GM23338 (cell line): ENCODE measurements at regions not wholly inside any gene's neighbourhood (a gene's known extent, or its start where the extent isn't known, plus 50 kb on each side); places are given as distances from the start of the nearest gene placed in this dataset.

Experiments
- ATAC-seq: fragments of 200-7000 bp; cut with Tn5 transposase; 3 replicates; pipeline ENCODE4 v1.9.1; 2020
- DNase-seq: peaks from one replicate; pipeline ENCODE4 v3.0.0-alpha.2; 2015; ENCODE audit warnings: low spot score
- H2AFZ ChIP-seq: fragments of 200-600 bp; sonication (generic); 2 replicates; pipeline ENCODE4 v1.8.0; 2016; ENCODE audit warnings: antibody characterized with exemption, mild to moderate bottlenecking, moderate library complexity
- H3F3A ChIP-seq: fragments of 200-600 bp; sonication (generic); replicated peaks from 2 replicates; pipeline ENCODE4 v1.8.0; 2017; ENCODE audit warnings: antibody characterized with exemption, mixed run types, low read depth
- H3K27ac ChIP-seq: fragments of 200-600 bp; sonication (generic); 2 replicates; pipeline ENCODE4 v1.6.1; 2016; ENCODE audit warnings: low read depth
- H3K27me3 ChIP-seq: fragments of 200-600 bp; sonication (generic); 2 replicates; pipeline ENCODE4 v1.8.0; 2016; ENCODE audit warnings: mild to moderate bottlenecking, mixed run types, moderate library complexity; ENCODE audit not compliant: insufficient read depth
- H3K36me3 ChIP-seq: fragments of 200-600 bp; sonication (generic); 2 replicates; pipeline ENCODE4 v1.8.0; 2016; ENCODE audit warnings: mild to moderate bottlenecking; ENCODE audit not compliant: insufficient read depth
- H3K4me1 ChIP-seq: fragments of 200-600 bp; sonication (generic); 2 replicates; pipeline ENCODE4 v1.8.0; 2016; ENCODE audit warnings: mild to moderate bottlenecking, moderate library complexity; ENCODE audit not compliant: insufficient read depth
- H3K4me2 ChIP-seq: fragments of 200-600 bp; sonication (generic); 2 replicates; pipeline ENCODE4 v1.7.1; 2017; ENCODE audit warnings: mixed run types
- H3K4me3 ChIP-seq: fragments of 200-600 bp; sonication (generic); 2 replicates; pipeline ENCODE4 v1.6.1; 2016; ENCODE audit warnings: mixed run types
- H3K79me2 ChIP-seq: fragments of 200-600 bp; sonication (generic); replicated peaks from 2 replicates; pipeline ENCODE4 v1.8.0; 2017; ENCODE audit warnings: mild to moderate bottlenecking; ENCODE audit not compliant: insufficient read depth
- H3K9me2 ChIP-seq: fragments of 200-600 bp; sonication (generic); 2 replicates; pipeline ENCODE4 v1.8.0; 2017; ENCODE audit not compliant: insufficient read depth
- H4K20me1 ChIP-seq: fragments of 200-600 bp; sonication (generic); replicated peaks from 2 replicates; pipeline ENCODE4 v1.8.0; 2017; ENCODE audit warnings: mild to moderate bottlenecking; ENCODE audit not compliant: insufficient read depth
- H3K27ac Mint-ChIP-seq: 2 replicates; pipeline ENCODE4 v1.8.0; 2020; ENCODE audit warnings: inconsistent platforms, mild to moderate bottlenecking, moderate library complexity, mixed read lengths
- H3K27me3 Mint-ChIP-seq: 3 replicates; pipeline ENCODE4 v1.8.0; 2022; ENCODE audit warnings: low read depth, mild to moderate bottlenecking, moderate library complexity, mixed read lengths, inconsistent platforms; ENCODE audit not compliant: insufficient read depth, poor library complexity
- H3K36me3 Mint-ChIP-seq: 3 replicates; pipeline ENCODE4 v1.8.0; 2021; ENCODE audit warnings: low read depth, mild to moderate bottlenecking, inconsistent platforms, moderate library complexity, mixed read lengths
- H3K4me1 Mint-ChIP-seq: 3 replicates; pipeline ENCODE4 v1.8.0; 2020; ENCODE audit warnings: mild to moderate bottlenecking, inconsistent platforms, mixed read lengths
- H3K4me3 Mint-ChIP-seq: 3 replicates; pipeline ENCODE4 v1.8.0; 2021; ENCODE audit warnings: moderate library complexity, mild to moderate bottlenecking, inconsistent platforms, mixed read lengths
- H3K9me3 Mint-ChIP-seq: 3 replicates; pipeline ENCODE4 v1.8.0; 2020; ENCODE audit warnings: moderate library complexity, mild to moderate bottlenecking, inconsistent platforms, mixed read lengths
- CREB1 ChIP-seq: fragments of 250-450 bp; sonication (Bioruptor Pico); IDR thresholded peaks from 2 replicates; pipeline ENCODE4 v1.5.0; 2020; ENCODE audit warnings: low read depth, mild to moderate bottlenecking, moderate library complexity
- EZH2 ChIP-seq: fragments of 200-600 bp; sonication (generic); IDR thresholded peaks from one replicate; pipeline ENCODE4 v1.8.0; 2017; ENCODE audit warnings: antibody characterized with exemption, mild to moderate bottlenecking, low read depth; ENCODE audit not compliant: unreplicated experiment
- EZH2phosphoT487 ChIP-seq: fragments of 200-600 bp; sonication (generic); IDR thresholded peaks from one replicate; pipeline ENCODE4 v1.8.1; 2018; ENCODE audit warnings: antibody characterized with exemption; ENCODE audit not compliant: unreplicated experiment
- JUNB ChIP-seq: IDR thresholded peaks from one replicate; pipeline ENCODE4 v1.6.1; 2016; ENCODE audit warnings: antibody characterized with exemption; ENCODE audit not compliant: unreplicated experiment
- NANOG ChIP-seq: IDR thresholded peaks from 2 replicates; pipeline ENCODE4 v1.6.1; 2016; ENCODE audit warnings: antibody characterized with exemption, borderline replicate concordance
- POLR2AphosphoS5 ChIP-seq: IDR thresholded peaks from 2 replicates; pipeline ENCODE4 v1.6.1; 2016; ENCODE audit warnings: antibody characterized with exemption, low read depth
- STAT1 ChIP-seq: IDR thresholded peaks from one replicate; pipeline ENCODE4 v1.6.1; 2016; ENCODE audit warnings: antibody characterized with exemption; ENCODE audit not compliant: unreplicated experiment
- ZNF114 ChIP-seq: fragments of 250-450 bp; sonication (Bioruptor Pico); IDR thresholded peaks from 2 replicates; pipeline ENCODE4 v1.5.0; 2020; ENCODE audit warnings: mild to moderate bottlenecking, moderate library complexity
- ZNF331 ChIP-seq: fragments of 250-450 bp; sonication (Bioruptor Pico); IDR thresholded peaks from 2 replicates; pipeline ENCODE4 v1.5.0; 2020; ENCODE audit warnings: low read depth, mild to moderate bottlenecking, moderate library complexity
- TF ChIP-seq, protein P1 (sequence below): IDR thresholded peaks from 2 replicates; pipeline ENCODE4 v1.6.1; 2016; ENCODE audit warnings: antibody characterized with exemption
- TF ChIP-seq, protein P2 (sequence below): IDR thresholded peaks from one replicate; pipeline ENCODE4 v1.6.1; 2018; ENCODE audit warnings: antibody characterized with exemption; ENCODE audit not compliant: unreplicated experiment
- TF ChIP-seq, protein P3 (sequence below): fragments of 250-450 bp; sonication (Bioruptor Pico); IDR thresholded peaks from 2 replicates; pipeline ENCODE4 v1.5.0; 2020; ENCODE audit warnings: mild to moderate bottlenecking, moderate library complexity
- TF ChIP-seq, protein P4 (sequence below), 2 experiments: fragments of 200-600 bp in 1 of 2; sonication (generic) in 1 of 2; conservative IDR thresholded peaks; 2 replicates each; pipeline versions ENCODE4 v1.5.1 to v1.6.1; 2016 to 2017; ENCODE audit warnings: antibody characterized with exemption in 2 of 2, low read depth in 2 of 2, mild to moderate bottlenecking in 2 of 2, moderate library complexity in 1 of 2

DNA sequence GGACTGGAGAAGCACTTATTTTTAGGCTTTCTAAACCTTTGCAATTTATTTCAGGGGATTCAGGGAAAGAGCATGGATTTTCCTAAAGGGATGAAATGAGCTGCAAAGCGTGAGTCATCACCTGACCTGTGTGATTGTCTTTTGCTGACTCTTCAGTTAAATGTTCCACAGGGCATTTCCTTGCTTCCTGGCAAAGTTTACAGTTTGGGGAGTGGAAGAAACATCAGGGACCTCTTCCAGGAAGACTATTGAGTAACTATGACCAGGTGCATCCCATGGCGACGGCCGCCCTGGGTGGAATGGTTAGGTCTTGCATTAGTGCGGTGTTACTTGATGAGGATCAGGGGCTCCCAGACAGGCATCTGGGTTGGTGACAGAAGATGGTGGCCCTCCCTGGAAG lies 79.5 kb upstream of the SIPA1L2 start:
- H3K4me1 Mint-ChIP-seq, result 0 out of 3 replicates have a peak, but pooled peaks cover 2% of the 10 kb centered on the region
- Histone ChIP-seq H3K36me3 (no peaks in the 10 kb centered on the region), H3K79me2 (no peaks in the 10 kb centered on the region), H3K27ac (no peak overlapping the region), H2AFZ (no peak overlapping the region), H3K4me3 (no peak overlapping the region), H3K27me3 (no peaks in the 10 kb centered on the region), H3K9me2 (0 out of 2 replicates have a peak, but pooled peaks cover 8% of the 10 kb centered on the region), H3F3A (no peaks in the 10 kb centered on the region), H3K4me1 (no peaks in the 10 kb centered on the region), H3K4me2 (no peak overlapping the region), H4K20me1 (no peaks in the 10 kb centered on the region)
- H3K36me3 Mint-ChIP-seq, result no peaks in the 10 kb centered on the region
- peaks cover under 1% of the 10 kb centered on the region for H3K27me3 Mint-ChIP-seq
- H3K27ac Mint-ChIP-seq, result no peak overlapping the region
- TF ChIP-seq JUNB (no peak), STAT1 (no peak), ZNF114 (CRISPR knock-in tag) (no peak), POLR2AphosphoS5 (no peak), CREB1 (CRISPR knock-in tag) (no peak), NANOG (no peak), ZNF331 (CRISPR knock-in tag) (no peak), EZH2 (no peak), EZH2phosphoT487 (no peak)
- TF ChIP-seq, protein P1, sequence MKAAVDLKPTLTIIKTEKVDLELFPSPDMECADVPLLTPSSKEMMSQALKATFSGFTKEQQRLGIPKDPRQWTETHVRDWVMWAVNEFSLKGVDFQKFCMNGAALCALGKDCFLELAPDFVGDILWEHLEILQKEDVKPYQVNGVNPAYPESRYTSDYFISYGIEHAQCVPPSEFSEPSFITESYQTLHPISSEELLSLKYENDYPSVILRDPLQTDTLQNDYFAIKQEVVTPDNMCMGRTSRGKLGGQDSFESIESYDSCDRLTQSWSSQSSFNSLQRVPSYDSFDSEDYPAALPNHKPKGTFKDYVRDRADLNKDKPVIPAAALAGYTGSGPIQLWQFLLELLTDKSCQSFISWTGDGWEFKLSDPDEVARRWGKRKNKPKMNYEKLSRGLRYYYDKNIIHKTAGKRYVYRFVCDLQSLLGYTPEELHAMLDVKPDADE, result no peak
- TF ChIP-seq, protein P2, sequence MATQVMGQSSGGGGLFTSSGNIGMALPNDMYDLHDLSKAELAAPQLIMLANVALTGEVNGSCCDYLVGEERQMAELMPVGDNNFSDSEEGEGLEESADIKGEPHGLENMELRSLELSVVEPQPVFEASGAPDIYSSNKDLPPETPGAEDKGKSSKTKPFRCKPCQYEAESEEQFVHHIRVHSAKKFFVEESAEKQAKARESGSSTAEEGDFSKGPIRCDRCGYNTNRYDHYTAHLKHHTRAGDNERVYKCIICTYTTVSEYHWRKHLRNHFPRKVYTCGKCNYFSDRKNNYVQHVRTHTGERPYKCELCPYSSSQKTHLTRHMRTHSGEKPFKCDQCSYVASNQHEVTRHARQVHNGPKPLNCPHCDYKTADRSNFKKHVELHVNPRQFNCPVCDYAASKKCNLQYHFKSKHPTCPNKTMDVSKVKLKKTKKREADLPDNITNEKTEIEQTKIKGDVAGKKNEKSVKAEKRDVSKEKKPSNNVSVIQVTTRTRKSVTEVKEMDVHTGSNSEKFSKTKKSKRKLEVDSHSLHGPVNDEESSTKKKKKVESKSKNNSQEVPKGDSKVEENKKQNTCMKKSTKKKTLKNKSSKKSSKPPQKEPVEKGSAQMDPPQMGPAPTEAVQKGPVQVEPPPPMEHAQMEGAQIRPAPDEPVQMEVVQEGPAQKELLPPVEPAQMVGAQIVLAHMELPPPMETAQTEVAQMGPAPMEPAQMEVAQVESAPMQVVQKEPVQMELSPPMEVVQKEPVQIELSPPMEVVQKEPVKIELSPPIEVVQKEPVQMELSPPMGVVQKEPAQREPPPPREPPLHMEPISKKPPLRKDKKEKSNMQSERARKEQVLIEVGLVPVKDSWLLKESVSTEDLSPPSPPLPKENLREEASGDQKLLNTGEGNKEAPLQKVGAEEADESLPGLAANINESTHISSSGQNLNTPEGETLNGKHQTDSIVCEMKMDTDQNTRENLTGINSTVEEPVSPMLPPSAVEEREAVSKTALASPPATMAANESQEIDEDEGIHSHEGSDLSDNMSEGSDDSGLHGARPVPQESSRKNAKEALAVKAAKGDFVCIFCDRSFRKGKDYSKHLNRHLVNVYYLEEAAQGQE, result no peak
- TF ChIP-seq, protein P3, sequence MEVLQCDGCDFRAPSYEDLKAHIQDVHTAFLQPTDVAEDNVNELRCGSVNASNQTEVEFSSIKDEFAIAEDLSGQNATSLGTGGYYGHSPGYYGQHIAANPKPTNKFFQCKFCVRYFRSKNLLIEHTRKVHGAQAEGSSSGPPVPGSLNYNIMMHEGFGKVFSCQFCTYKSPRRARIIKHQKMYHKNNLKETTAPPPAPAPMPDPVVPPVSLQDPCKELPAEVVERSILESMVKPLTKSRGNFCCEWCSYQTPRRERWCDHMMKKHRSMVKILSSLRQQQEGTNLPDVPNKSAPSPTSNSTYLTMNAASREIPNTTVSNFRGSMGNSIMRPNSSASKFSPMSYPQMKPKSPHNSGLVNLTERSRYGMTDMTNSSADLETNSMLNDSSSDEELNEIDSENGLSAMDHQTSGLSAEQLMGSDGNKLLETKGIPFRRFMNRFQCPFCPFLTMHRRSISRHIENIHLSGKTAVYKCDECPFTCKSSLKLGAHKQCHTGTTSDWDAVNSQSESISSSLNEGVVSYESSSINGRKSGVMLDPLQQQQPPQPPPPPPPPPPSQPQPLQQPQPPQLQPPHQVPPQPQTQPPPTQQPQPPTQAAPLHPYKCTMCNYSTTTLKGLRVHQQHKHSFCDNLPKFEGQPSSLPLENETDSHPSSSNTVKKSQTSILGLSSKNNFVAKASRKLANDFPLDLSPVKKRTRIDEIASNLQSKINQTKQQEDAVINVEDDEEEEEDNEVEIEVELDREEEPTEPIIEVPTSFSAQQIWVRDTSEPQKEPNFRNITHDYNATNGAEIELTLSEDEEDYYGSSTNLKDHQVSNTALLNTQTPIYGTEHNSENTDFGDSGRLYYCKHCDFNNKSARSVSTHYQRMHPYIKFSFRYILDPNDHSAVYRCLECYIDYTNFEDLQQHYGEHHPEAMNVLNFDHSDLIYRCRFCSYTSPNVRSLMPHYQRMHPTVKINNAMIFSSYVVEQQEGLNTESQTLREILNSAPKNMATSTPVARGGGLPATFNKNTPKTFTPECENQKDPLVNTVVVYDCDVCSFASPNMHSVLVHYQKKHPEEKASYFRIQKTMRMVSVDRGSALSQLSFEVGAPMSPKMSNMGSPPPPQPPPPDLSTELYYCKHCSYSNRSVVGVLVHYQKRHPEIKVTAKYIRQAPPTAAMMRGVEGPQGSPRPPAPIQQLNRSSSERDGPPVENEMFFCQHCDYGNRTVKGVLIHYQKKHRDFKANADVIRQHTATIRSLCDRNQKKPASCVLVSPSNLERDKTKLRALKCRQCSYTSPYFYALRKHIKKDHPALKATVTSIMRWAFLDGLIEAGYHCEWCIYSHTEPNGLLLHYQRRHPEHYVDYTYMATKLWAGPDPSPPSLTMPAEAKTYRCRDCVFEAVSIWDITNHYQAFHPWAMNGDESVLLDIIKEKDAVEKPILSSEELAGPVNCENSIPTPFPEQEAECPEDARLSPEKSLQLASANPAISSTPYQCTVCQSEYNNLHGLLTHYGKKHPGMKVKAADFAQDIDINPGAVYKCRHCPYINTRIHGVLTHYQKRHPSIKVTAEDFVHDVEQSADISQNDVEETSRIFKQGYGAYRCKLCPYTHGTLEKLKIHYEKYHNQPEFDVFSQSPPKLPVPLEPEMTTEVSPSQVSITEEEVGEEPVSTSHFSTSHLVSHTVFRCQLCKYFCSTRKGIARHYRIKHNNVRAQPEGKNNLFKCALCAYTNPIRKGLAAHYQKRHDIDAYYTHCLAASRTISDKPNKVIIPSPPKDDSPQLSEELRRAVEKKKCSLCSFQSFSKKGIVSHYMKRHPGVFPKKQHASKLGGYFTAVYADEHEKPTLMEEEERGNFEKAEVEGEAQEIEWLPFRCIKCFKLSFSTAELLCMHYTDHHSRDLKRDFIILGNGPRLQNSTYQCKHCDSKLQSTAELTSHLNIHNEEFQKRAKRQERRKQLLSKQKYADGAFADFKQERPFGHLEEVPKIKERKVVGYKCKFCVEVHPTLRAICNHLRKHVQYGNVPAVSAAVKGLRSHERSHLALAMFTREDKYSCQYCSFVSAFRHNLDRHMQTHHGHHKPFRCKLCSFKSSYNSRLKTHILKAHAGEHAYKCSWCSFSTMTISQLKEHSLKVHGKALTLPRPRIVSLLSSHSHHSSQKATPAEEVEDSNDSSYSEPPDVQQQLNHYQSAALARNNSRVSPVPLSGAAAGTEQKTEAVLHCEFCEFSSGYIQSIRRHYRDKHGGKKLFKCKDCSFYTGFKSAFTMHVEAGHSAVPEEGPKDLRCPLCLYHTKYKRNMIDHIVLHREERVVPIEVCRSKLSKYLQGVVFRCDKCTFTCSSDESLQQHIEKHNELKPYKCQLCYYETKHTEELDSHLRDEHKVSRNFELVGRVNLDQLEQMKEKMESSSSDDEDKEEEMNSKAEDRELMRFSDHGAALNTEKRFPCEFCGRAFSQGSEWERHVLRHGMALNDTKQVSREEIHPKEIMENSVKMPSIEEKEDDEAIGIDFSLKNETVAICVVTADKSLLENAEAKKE, result no peak
- TF ChIP-seq, protein P4, sequence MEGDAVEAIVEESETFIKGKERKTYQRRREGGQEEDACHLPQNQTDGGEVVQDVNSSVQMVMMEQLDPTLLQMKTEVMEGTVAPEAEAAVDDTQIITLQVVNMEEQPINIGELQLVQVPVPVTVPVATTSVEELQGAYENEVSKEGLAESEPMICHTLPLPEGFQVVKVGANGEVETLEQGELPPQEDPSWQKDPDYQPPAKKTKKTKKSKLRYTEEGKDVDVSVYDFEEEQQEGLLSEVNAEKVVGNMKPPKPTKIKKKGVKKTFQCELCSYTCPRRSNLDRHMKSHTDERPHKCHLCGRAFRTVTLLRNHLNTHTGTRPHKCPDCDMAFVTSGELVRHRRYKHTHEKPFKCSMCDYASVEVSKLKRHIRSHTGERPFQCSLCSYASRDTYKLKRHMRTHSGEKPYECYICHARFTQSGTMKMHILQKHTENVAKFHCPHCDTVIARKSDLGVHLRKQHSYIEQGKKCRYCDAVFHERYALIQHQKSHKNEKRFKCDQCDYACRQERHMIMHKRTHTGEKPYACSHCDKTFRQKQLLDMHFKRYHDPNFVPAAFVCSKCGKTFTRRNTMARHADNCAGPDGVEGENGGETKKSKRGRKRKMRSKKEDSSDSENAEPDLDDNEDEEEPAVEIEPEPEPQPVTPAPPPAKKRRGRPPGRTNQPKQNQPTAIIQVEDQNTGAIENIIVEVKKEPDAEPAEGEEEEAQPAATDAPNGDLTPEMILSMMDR (conservative IDR thresholded peaks at IDR 0.05; ENCODE audit: low read depth in 2 of 2), result no peak
- H3K4me3 Mint-ChIP-seq, result no peak overlapping the region
- ATAC-seq, result no peak
- DNase-seq, result no peak
- no peaks in the 10 kb centered on the region for H3K9me3 Mint-ChIP-seq
